ENCODE measurements at regions not wholly inside any gene's neighbourhood (a gene's known extent, or its start where the extent isn't known, plus 50 kb on each side); places are given as distances from the start of the nearest gene placed in this dataset.

DNA sequence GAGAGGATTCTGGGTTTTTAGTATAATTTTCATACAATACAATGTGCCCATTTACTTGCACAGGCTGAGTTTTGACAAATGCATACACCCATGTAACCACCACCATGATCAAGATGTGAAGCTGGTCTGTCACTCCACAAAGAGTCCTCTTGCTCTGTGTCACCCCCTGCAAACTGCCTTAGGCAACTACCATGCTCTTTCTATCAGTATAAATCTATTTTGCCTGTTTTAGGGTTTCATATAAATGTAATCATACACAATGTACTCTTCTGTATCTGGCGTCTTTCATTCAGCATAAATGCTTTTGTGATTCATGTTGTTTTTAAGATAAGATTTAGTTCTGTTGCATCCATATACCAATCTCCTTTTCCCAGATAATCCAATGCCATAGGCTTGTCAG, 181.9 kb upstream of the KCNG1 start:
- in situ Hi-C loops (cut with HindIII; ENCODE audit: low sequenced_read_pairs) = loop anchor here (5.0 kb wide), 1 partner anchor 177 kb away; no protein-coding TSS in a partner anchor
- DNase-seq (ENCODE audit: low read depth) = no peak
- TF ChIP-seq, protein P1, sequence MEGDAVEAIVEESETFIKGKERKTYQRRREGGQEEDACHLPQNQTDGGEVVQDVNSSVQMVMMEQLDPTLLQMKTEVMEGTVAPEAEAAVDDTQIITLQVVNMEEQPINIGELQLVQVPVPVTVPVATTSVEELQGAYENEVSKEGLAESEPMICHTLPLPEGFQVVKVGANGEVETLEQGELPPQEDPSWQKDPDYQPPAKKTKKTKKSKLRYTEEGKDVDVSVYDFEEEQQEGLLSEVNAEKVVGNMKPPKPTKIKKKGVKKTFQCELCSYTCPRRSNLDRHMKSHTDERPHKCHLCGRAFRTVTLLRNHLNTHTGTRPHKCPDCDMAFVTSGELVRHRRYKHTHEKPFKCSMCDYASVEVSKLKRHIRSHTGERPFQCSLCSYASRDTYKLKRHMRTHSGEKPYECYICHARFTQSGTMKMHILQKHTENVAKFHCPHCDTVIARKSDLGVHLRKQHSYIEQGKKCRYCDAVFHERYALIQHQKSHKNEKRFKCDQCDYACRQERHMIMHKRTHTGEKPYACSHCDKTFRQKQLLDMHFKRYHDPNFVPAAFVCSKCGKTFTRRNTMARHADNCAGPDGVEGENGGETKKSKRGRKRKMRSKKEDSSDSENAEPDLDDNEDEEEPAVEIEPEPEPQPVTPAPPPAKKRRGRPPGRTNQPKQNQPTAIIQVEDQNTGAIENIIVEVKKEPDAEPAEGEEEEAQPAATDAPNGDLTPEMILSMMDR (IDR thresholded peaks at IDR 0.05; ENCODE audit: low read depth, low read length, missing control alignments) = no peak
- no peak overlapping the region for H3K4me3 ChIP-seq (ENCODE audit: low read depth, low read length)

DNA sequence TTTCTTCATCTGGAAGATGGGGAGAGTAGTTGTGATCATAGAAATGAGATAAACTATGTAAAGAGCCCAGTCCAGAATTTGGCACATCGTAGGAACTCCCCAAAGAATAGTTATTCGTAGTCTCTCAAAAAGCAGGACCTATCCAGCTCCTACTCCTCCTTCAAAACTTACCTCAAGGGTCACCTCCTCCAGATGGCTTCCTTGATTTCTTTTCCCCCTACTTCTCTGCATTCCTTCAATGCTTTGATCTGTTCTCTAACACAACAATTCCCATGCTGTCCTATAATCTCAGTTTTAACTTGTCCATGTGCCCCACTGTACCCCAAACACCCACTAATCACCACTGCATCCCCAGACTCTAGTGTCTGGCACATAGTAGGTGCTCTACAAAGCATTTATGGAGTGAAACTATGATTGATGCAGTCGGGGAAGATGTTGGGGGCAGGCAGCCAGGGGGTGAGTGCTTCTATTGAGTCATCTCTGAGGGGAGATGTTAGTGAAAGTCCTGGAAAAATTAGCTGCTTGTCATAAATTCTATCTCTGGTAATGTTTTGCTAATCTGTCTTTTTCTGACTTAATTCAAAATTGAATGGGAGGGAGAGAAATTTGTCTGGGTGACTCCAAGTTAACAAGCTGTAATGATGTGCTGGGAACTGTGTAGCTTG, 181.3 kb upstream of the KCNG1 start:
- no peak for DNase-seq (ENCODE audit: low read depth)
- in situ Hi-C loops (cut with HindIII; ENCODE audit: low sequenced_read_pairs) = no loop called here
- H3K4me3 ChIP-seq (ENCODE audit: low read depth, low read length) = no peak overlapping the region
- TF ChIP-seq, protein P1 (IDR thresholded peaks at IDR 0.05; ENCODE audit: low read depth, low read length, missing control alignments) = no peak

DNA sequence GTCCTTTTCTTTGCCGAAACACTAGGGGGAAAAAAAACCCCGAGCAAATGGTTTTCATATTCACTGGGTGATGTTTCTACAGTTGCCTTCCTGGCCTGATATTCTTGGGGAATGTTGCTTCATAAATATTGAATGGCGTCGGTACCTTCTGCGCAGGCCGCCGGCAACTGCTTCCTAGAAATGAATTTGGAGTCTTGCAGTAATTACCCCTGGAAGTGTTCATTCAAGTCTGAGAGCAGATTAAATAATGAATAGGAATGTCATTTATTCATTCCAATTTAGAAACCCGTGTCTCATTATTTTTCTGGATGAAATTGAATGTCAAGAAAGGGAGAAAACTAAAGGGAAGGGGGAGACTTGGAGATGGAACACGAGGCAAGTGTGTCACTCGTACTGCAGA, 179.4 kb upstream of the KCNG1 start:
- in situ Hi-C loops (cut with HindIII; ENCODE audit: low sequenced_read_pairs) = no loop called here
- H3K4me3 ChIP-seq (ENCODE audit: low read depth, low read length) = no peak overlapping the region
- TF ChIP-seq, protein P1 (IDR thresholded peaks at IDR 0.05; ENCODE audit: low read depth, low read length, missing control alignments) = no peak
- DNase-seq (ENCODE audit: low read depth) = no peak

DNA sequence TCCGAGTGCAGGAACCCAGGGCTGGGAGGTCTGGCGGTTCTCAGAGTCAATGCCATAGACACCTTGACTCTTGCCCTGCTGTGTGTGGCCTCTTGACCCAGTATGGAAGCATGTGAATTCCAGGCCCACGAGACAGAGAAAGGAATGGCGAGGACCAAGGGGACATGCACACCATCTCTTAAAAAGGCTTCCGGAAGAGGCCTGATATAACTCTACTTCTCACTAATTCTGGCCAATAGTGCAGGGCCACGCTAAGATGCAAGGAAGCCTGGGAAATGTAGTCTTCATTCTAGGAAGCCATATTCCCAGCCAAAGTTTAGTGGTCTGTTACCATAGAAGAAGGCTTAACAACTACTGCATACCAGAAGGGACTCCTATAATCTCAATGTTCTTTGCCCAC, 177.0 kb upstream of the KCNG1 start:
- in situ Hi-C loops (cut with HindIII; ENCODE audit: low sequenced_read_pairs) = no loop called here
- TF ChIP-seq, protein P1 (IDR thresholded peaks at IDR 0.05; ENCODE audit: low read depth, low read length, missing control alignments) = no peak
- H3K4me3 ChIP-seq (ENCODE audit: low read depth, low read length) = no peak overlapping the region

DNA sequence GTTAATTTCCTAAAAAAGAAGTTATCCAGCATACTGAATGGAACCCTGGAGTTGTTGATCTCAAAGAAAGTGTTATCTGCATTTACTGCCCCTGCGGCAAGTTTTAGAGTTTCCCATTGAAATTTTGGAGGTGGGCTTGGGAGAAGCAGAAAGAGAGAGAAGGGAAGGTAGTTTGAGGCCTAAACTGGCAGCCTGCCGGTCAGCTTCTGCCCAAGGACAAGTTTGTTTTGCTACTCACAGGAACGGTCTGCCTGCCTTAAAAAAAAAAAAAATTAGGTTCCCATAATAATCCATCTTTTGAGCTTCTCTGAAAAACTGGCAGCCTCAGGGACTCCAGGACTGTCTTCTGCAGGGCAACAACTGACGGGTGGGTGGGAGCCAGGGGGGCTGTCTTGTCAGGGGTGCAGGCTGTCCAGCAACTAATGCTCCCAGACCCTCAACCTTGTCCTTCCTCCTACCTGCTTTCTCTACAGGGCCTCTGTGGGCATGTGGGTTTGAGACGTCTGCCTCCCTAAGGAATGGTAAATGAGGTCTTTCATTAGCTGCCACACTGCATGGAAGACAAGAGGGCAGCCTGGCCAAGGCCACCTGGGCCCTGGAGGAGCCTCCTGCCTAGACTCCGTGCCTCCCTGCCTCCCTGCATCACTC, 176.1 kb upstream of the KCNG1 start:
- TF ChIP-seq, protein P1 (IDR thresholded peaks at IDR 0.05; ENCODE audit: low read depth, low read length, missing control alignments) = no peak
- in situ Hi-C loops (cut with HindIII; ENCODE audit: low sequenced_read_pairs) = no loop called here
- no peak for DNase-seq (ENCODE audit: low read depth)

More for the DNA sequence above, 177.0 kb upstream of the KCNG1 start:
- no peak for DNase-seq (ENCODE audit: low read depth)

DNA sequence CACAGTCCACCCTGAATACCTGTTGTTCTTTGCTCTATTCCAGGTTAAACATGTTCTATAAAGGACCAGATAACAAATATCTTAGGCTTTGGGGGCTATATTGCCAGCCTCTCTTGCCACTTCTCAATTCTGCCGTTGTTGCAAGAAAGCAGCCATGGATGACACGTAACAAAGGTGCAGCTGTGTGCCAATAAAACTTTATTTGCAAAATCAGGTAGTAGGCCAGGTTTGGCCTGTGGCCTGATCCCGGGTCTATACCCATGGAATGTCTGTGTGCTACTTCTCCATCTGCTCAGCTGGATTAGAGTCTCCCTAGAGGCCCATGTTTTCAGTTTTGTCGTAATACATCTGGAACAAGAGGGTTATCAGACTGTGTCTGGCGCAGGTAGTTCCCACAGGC, 175.3 kb upstream of the KCNG1 start:
- DNase-seq (ENCODE audit: low read depth) = no peak
- in situ Hi-C loops (cut with HindIII; ENCODE audit: low sequenced_read_pairs) = no loop called here
- TF ChIP-seq, protein P1 (IDR thresholded peaks at IDR 0.05; ENCODE audit: low read depth, low read length, missing control alignments) = no peak
- no peak overlapping the region for H3K4me3 ChIP-seq (ENCODE audit: low read depth, low read length)

More for the DNA sequence above, 176.1 kb upstream of the KCNG1 start:
- no peak overlapping the region for H3K4me3 ChIP-seq (ENCODE audit: low read depth, low read length)

Measured in astrocyte of the cerebellum (primary cell).